H1 (cell line): ENCODE measurements at regions not wholly inside any gene's neighbourhood (a gene's known extent, or its start where the extent isn't known, plus 50 kb on each side); places are given as distances from the start of the nearest gene placed in this dataset.
A peak's percentile ranks its signal among the peaks of the same experiment; 100 is the strongest.

Experiments
- CTCF ChIA-PET: fragments of 300-600 bp; sonication (Branson Sonifier 250); formaldehyde crosslinking; loops from one replicate; lab custom pipeline; 2021; ENCODE audit not compliant: partially characterized antibody; lab: Charles Lee
- POLR2A ChIA-PET: fragments of 300-600 bp; sonication (Branson Sonifier 250); formaldehyde crosslinking; loops from one replicate; lab custom pipeline; 2021; ENCODE audit warnings: inconsistent platforms; ENCODE audit not compliant: partially characterized antibody; lab: Charles Lee
- DNase-seq, 2 experiments: peaks; one replicate each; pipeline versions ENCODE4 v3.0.0 to v3.0.0-alpha.2; 2010 to 2022; ENCODE audit warnings: low spot score in 2 of 2, low read depth in 1 of 2, mixed read lengths in 1 of 2
- FAIRE-seq: peaks from 2 replicates; lab custom pipeline; 2011; peaks lifted over from hg19 to GRCh38; lab: Jason Lieb, UNC
- H2AFZ ChIP-seq: 2 replicates; pipeline ENCODE4 v1.8.1; 2012; ENCODE audit warnings: low read length, inconsistent platforms
- H2AK5ac ChIP-seq: 2 replicates; pipeline ENCODE4 v1.6.1; 2013; ENCODE audit warnings: low read depth, low read length
- H2BK120ac ChIP-seq: replicated peaks from 2 replicates; pipeline ENCODE3; 2013; ENCODE audit warnings: low read depth, low read length, inconsistent platforms
- H2BK12ac ChIP-seq: 2 replicates; pipeline ENCODE4 v1.6.1; 2013; ENCODE audit warnings: low read depth, low read length
- H2BK15ac ChIP-seq: 2 replicates; pipeline ENCODE4 v1.6.1; 2013; ENCODE audit warnings: low read length
- H2BK20ac ChIP-seq: 2 replicates; pipeline ENCODE4 v1.6.1; 2013; ENCODE audit warnings: low read length
- H2BK5ac ChIP-seq: 2 replicates; pipeline ENCODE4 v1.6.1; 2013; ENCODE audit warnings: low read depth, low read length
- H3K14ac ChIP-seq: 2 replicates; pipeline ENCODE4 v1.6.1; 2013; ENCODE audit warnings: inconsistent platforms; ENCODE audit not compliant: insufficient read length
- H3K18ac ChIP-seq: 2 replicates; pipeline ENCODE4 v1.6.1; 2013; ENCODE audit warnings: low read length; ENCODE audit errors: extremely low read depth
- H3K23ac ChIP-seq: 2 replicates; pipeline ENCODE4 v1.6.1; 2013; ENCODE audit warnings: inconsistent platforms; ENCODE audit not compliant: insufficient read length
- H3K23me2 ChIP-seq: 2 replicates; pipeline ENCODE4 v1.6.1; 2013; ENCODE audit warnings: low read depth, low read length
- H3K27ac ChIP-seq: 2 replicates; pipeline ENCODE4 v1.6.1; 2011; ENCODE audit warnings: low read depth, low read length, inconsistent platforms
- H3K27me3 ChIP-seq, 4 experiments: replicated peaks in 1 of 4; 1 replicate in 1 of 4; 2 replicates in 3 of 4; pipeline versions ENCODE4 v1.6.1 to v1.8.1; 2011 to 2013; ENCODE audit warnings: low read length in 3 of 4, mild to moderate bottlenecking in 3 of 4, inconsistent platforms in 2 of 4, mixed read lengths in 2 of 4, moderate library complexity in 1 of 4; ENCODE audit not compliant: control insufficient read depth in 3 of 4, insufficient read depth in 3 of 4; ENCODE audit errors: extremely low read depth in 1 of 4
- H3K36me3 ChIP-seq, 4 experiments: 2 replicates each; pipeline versions ENCODE4 v1.6.1 to v1.8.1; 2011 to 2013; ENCODE audit warnings: mild to moderate bottlenecking in 4 of 4, low read length in 3 of 4, moderate library complexity in 2 of 4, control low read depth in 1 of 4, inconsistent platforms in 1 of 4; ENCODE audit not compliant: insufficient read depth in 4 of 4, control insufficient read depth in 2 of 4
- H3K4ac ChIP-seq: replicated peaks from 2 replicates; pipeline ENCODE3; 2013; ENCODE audit warnings: low read length, low read depth, mixed read lengths, inconsistent platforms; ENCODE audit not compliant: insufficient read length
- H3K4me1 ChIP-seq, 4 experiments: replicated peaks in 1 of 4; 1 replicate in 1 of 4; 2 replicates in 3 of 4; pipeline versions ENCODE4 v1.6.1 to v1.8.1; 2011 to 2013; ENCODE audit warnings: low read length in 3 of 4, inconsistent platforms in 2 of 4, mixed read lengths in 1 of 4; ENCODE audit not compliant: insufficient read depth in 4 of 4, control insufficient read depth in 3 of 4
- H3K4me2 ChIP-seq, 2 experiments: 2 replicates each; pipeline versions ENCODE4 v1.6.1 to v1.8.1; 2011 to 2013; ENCODE audit warnings: low read depth in 2 of 2, low read length in 2 of 2, control low read depth in 1 of 2, inconsistent platforms in 1 of 2, mild to moderate bottlenecking in 1 of 2; ENCODE audit not compliant: insufficient read depth in 1 of 2
- H3K4me3 ChIP-seq, 4 experiments: fragments of 200-600, 300-600 bp in 1 of 4; sonication (generic), shearing (Covaris generic), sonication (Bioruptor Twin) in 1 of 4; 2 replicates each; pipeline versions ENCODE4 v1.5.1 to v1.8.1; 2011 to 2016; ENCODE audit warnings: low read length in 4 of 4, low read depth in 3 of 4, control low read depth in 2 of 4, inconsistent platforms in 2 of 4, mild to moderate bottlenecking in 2 of 4, mixed read lengths in 1 of 4, moderate library complexity in 1 of 4; ENCODE audit not compliant: insufficient read depth in 2 of 4; ENCODE audit errors: extremely low read depth in 1 of 4
- H3K56ac ChIP-seq: replicated peaks from 2 replicates; pipeline ENCODE3; 2013; ENCODE audit warnings: low read depth, mild to moderate bottlenecking, mixed read lengths, low read length, inconsistent platforms; ENCODE audit not compliant: insufficient read length
- H3K79me1 ChIP-seq: 2 replicates; pipeline ENCODE4 v1.6.1; 2013; ENCODE audit warnings: low read depth, low read length, control low read depth
- H3K79me2 ChIP-seq, 2 experiments: 2 replicates each; pipeline versions ENCODE4 v1.6.1 to v1.8.1; 2012 to 2013; ENCODE audit warnings: low read length in 2 of 2, mild to moderate bottlenecking in 2 of 2, inconsistent platforms in 1 of 2; ENCODE audit not compliant: insufficient read depth in 2 of 2, control insufficient read depth in 1 of 2
- H3K9ac ChIP-seq, 4 experiments: replicated peaks in 1 of 4; 1 replicate in 1 of 4; 2 replicates in 3 of 4; pipeline versions ENCODE4 v1.6.1 to v1.8.1; 2011 to 2013; ENCODE audit warnings: low read depth in 3 of 4, low read length in 3 of 4, control low read depth in 2 of 4, mild to moderate bottlenecking in 2 of 4, moderate library complexity in 2 of 4, inconsistent platforms in 1 of 4; ENCODE audit errors: extremely low read depth in 1 of 4
- H3K9me3 ChIP-seq, 2 experiments: 2 replicates each; pipeline versions ENCODE4 v1.6.1 to v1.8.1; 2012 to 2013; ENCODE audit warnings: mild to moderate bottlenecking in 2 of 2, moderate library complexity in 2 of 2, control low read depth in 1 of 2, inconsistent platforms in 1 of 2, low read depth in 1 of 2, low read length in 1 of 2, mixed read lengths in 1 of 2; ENCODE audit not compliant: insufficient read depth in 2 of 2
- H4K20me1 ChIP-seq, 2 experiments: replicated peaks in 1 of 2; 2 replicates each; pipeline versions ENCODE3 to v1.8.1; 2011 to 2013; ENCODE audit warnings: inconsistent platforms in 2 of 2, low read length in 2 of 2, mild to moderate bottlenecking in 1 of 2; ENCODE audit not compliant: insufficient read depth in 2 of 2, control insufficient read depth in 1 of 2
- H4K5ac ChIP-seq: 2 replicates; pipeline ENCODE4 v1.6.1; 2013; ENCODE audit warnings: low read length, low read depth, mixed read lengths, inconsistent platforms; ENCODE audit not compliant: insufficient read length
- H4K8ac ChIP-seq: 2 replicates; pipeline ENCODE4 v1.8.0; 2013; ENCODE audit warnings: mild to moderate bottlenecking, moderate library complexity, low read length, inconsistent platforms; ENCODE audit not compliant: insufficient read depth; ENCODE audit errors: extremely low read depth
- H4K91ac ChIP-seq: replicated peaks from 2 replicates; pipeline ENCODE3; 2013; ENCODE audit warnings: low read length, mixed read lengths, inconsistent platforms; ENCODE audit not compliant: insufficient read length
- NANOG ChIP-seq: IDR thresholded peaks from 2 replicates; pipeline ENCODE4 v1.6.1; 2011; ENCODE audit warnings: low read length, low read depth, mild to moderate bottlenecking, inconsistent platforms; ENCODE audit not compliant: insufficient read depth, poor library complexity, severe bottlenecking
- WGBS, 2 experiments: shearing (Covaris generic) in 1 of 2; methylation state at CpG; one replicate each; pipeline versions ENCODE4 v1.1.6 to v1.1.7; 2013 to 2015; ENCODE audit warnings: low lambda C conversion rate in 2 of 2, mixed read lengths in 2 of 2, inconsistent platforms in 1 of 2, low coverage in 1 of 2, missing lambda C conversion rate in 1 of 2; ENCODE audit not compliant: insufficient replicate concordance in 2 of 2, insufficient coverage in 1 of 2, insufficient read length in 1 of 2; ENCODE audit errors: extremely low coverage in 1 of 2, missing lambda C conversion rate in 1 of 2; 5-methylcytosine and 5-hydroxymethylcytosine counted together

DNA sequence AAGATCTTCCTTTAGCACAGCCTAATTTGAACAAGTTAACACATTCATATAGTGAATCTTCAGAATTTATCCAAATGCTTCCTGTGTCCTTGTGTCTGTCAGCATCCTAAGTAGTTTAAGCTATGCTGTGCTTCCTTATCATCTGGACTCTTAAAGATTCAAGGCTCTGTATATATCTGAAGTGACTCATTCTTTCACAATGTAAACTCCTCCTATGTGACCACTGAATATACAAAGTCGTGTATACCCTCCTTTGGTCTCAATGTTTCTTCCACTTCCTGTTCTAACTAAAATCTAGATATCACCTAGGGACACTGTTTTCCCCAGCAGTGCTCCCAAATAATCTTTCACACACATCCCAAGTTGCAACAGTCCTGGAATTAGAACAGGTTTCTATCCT, 935.7 kb upstream of the NUDT12 start:
- Histone ChIP-seq H2BK120ac (no peak overlapping the region), H3K27ac (no peak overlapping the region), H3K14ac (no peak overlapping the region), H2AK5ac (no peak overlapping the region), H2BK12ac (no peak overlapping the region), H3K79me1 (no peaks in the 10 kb centered on the region), H4K5ac (no peak overlapping the region), H4K8ac (no peak overlapping the region), H2BK15ac (no peak overlapping the region), H2AFZ (peak overlapping the region; percentile 37; the same call in 1 of the 2 replicates), H3K4me1 (peaks cover 0 to 5% (median 2%) of the 10 kb centered on the region in 4 experiments; a peak in 2 of 7 replicates), H3K9me3 (no peaks in the 10 kb centered on the region), H3K23ac (no peak overlapping the region), H3K36me3 (no peaks in the 10 kb centered on the region), H3K79me2 (no peaks in the 10 kb centered on the region), H3K23me2 (no peaks in the 10 kb centered on the region), H3K27me3 (no peaks in the 10 kb centered on the region), H4K91ac (no peak overlapping the region), H2BK20ac (no peak overlapping the region), H4K20me1 (no peaks in the 10 kb centered on the region), H3K56ac (no peak overlapping the region), H3K18ac (no peak overlapping the region), H2BK5ac (no peak overlapping the region), H3K4me3 (no peak overlapping the region), H3K4ac (no peak overlapping the region), H3K4me2 (no peak overlapping the region), H3K9ac (no peak overlapping the region)
- WGBS, 2 experiments: 86% methylated on average over 1 of the region's 1 CpG; no CpG with 5 or more reads in 1 of the 2 experiments
- ChIA-PET CTCF (interaction anchor here (0.5 kb wide), 1 partner anchor 33 kb away, joined by 3 read pairs; no protein-coding TSS in a partner anchor), POLR2A (no interaction called here)
- FAIRE-seq (no peak), DNase-seq (no peak)
- TF ChIP-seq NANOG: no peak
